H4 (cell line): ENCODE measurements at regions not wholly inside any gene's neighbourhood (a gene's known extent, or its start where the extent isn't known, plus 50 kb on each side); places are given as distances from the start of the nearest gene placed in this dataset.
"Not testable (repeated sequence)": the region's sequence is repeated elsewhere in the genome, so short reads cannot be mapped to it uniquely, and the experiment has no call there.

Experiments
- DNase-seq: peaks from one replicate; pipeline ENCODE4 v3.0.0-alpha.2; 2015; ENCODE audit warnings: low spot score

GRCh38 chr6:141394125-141394536, 738.6 kb upstream of the GJE1 start:
- no peak for DNase-seq

- DNase-seq, result no peak
These were observed 739.2 kb upstream of the GJE1 start for GRCh38 chr6:141393405-141394124.

- not testable (repeated sequence) for DNase-seq
These were observed 741.6 kb upstream of the GJE1 start for GRCh38 chr6:141391135-141391534.

- DNase-seq, result no peak
These were observed 744.1 kb upstream of the GJE1 start for GRCh38 chr6:141388666-141389065.

- DNase-seq, result no peak
These were observed 762.3 kb upstream of the GJE1 start for GRCh38 chr6:141370438-141370837.

GRCh38 chr6:141366796-141367195, 765.9 kb upstream of the GJE1 start:
- DNase-seq, result not testable (repeated sequence)

- DNase-seq, result no peak
These were observed 768.0 kb upstream of the GJE1 start for GRCh38 chr6:141364694-141365093.

GRCh38 chr6:141364232-141364631, 768.5 kb upstream of the GJE1 start:
- no peak for DNase-seq

- no peak for DNase-seq
These were observed 771.2 kb upstream of the GJE1 start for GRCh38 chr6:141361559-141361958.

GRCh38 chr6:141359953-141360352, 772.8 kb upstream of the GJE1 start:
- no peak for DNase-seq

GRCh38 chr6:141354191-141354955, 778.4 kb upstream of the GJE1 start:
- no peak for DNase-seq

- DNase-seq, result no peak
These were observed 781.0 kb upstream of the GJE1 start for GRCh38 chr6:141351721-141352120.

GRCh38 chr6:141349710-141350109, 783.0 kb upstream of the GJE1 start:
- DNase-seq, result no peak

- DNase-seq, result no peak
These were observed 784.7 kb upstream of the GJE1 start for GRCh38 chr6:141347906-141348492.

- DNase-seq, result no peak
These were observed 785.6 kb upstream of the GJE1 start for GRCh38 chr6:141347086-141347485.

GRCh38 chr6:141346535-141346934, 786.2 kb upstream of the GJE1 start:
- DNase-seq, result no peak

GRCh38 chr6:141337191-141337590, 795.5 kb upstream of the GJE1 start:
- DNase-seq, result no peak

GRCh38 chr6:141335477-141336273, 797.0 kb upstream of the GJE1 start:
- DNase-seq, result no peak

- no peak for DNase-seq
These were observed 805.8 kb upstream of the GJE1 start for GRCh38 chr6:141326925-141327324.

GRCh38 chr6:141326426-141326825, 806.3 kb upstream of the GJE1 start:
- peak; percentile 86 for DNase-seq

GRCh38 chr6:141321493-141322347, 811.0 kb upstream of the GJE1 start:
- no peak for DNase-seq
